Liver (tissue), 3 donors: ENCODE measurements at regions not wholly inside any gene's neighbourhood (a gene's known extent, or its start where the extent isn't known, plus 50 kb on each side); places are given as distances from the start of the nearest gene placed in this dataset.

Experiments
- ATF3 ChIP-seq: IDR thresholded peaks from 2 replicates; pipeline ENCODE4 v1.6.1; 2016; ENCODE audit warnings: antibody characterized with exemption
- CTCF ChIP-seq: fragments of 150-350 bp; IDR thresholded peaks from 2 replicates; pipeline ENCODE4 v1.5.1; 2017; ENCODE audit warnings: improper control_type of control experiment, low read depth, low read length; ENCODE audit not compliant: missing input control
- GABPA ChIP-seq, 2 donors: IDR thresholded peaks in 1 of 2; conservative IDR thresholded peaks in 1 of 2; 2 replicates each; pipeline ENCODE4 v1.6.1; 2016; ENCODE audit warnings: antibody characterized with exemption in 2 of 2, mild to moderate bottlenecking in 1 of 2, moderate library complexity in 1 of 2
- JUND ChIP-seq, 2 donors: IDR thresholded peaks; 2 replicates each; pipeline ENCODE4 v1.6.1; 2016; ENCODE audit warnings: antibody characterized with exemption in 2 of 2
- RAD21 ChIP-seq, 2 donors: IDR thresholded peaks; 2 replicates each; pipeline ENCODE4 v1.6.1; 2016; ENCODE audit warnings: antibody characterized with exemption in 2 of 2, mild to moderate bottlenecking in 2 of 2
- REST ChIP-seq: IDR thresholded peaks from 2 replicates; pipeline ENCODE4 v1.6.1; 2016; ENCODE audit warnings: antibody characterized with exemption, mild to moderate bottlenecking
- SP1 ChIP-seq: IDR thresholded peaks from 2 replicates; pipeline ENCODE4 v1.6.1; 2018; ENCODE audit warnings: antibody characterized with exemption, mild to moderate bottlenecking
- TAF1 ChIP-seq: conservative IDR thresholded peaks from 2 replicates; pipeline ENCODE4 v1.6.1; 2016; ENCODE audit warnings: antibody characterized with exemption, mild to moderate bottlenecking
- YY1 ChIP-seq: IDR thresholded peaks from 2 replicates; pipeline ENCODE4 v1.6.1; 2016; ENCODE audit warnings: antibody characterized with exemption, mild to moderate bottlenecking
- donor health status: healthy.
- donor health status: healthy.

- TF ChIP-seq CTCF (no peak), TAF1 (no peak), RAD21 (IDR thresholded peaks at IDR 0.05) (no peak), YY1 (no peak), JUND (IDR thresholded peaks at IDR 0.05) (no peak), REST (no peak), ATF3 (no peak), SP1 (no peak), GABPA (IDR thresholded peaks at IDR 0.05 in 1 of 2, conservative IDR thresholded peaks at IDR 0.05 in 1 of 2) (no peak)
Observed at GRCh38 chr2:237213315-237214022, 127.8 kb downstream of the COPS8 start.
